H9 (cell line): ENCODE measurements at regions not wholly inside any gene's neighbourhood (a gene's known extent, or its start where the extent isn't known, plus 50 kb on each side); places are given as distances from the start of the nearest gene placed in this dataset.

Experiments used
- DNase-seq: peaks from one replicate; pipeline ENCODE4 v3.0.0-alpha.2; 2017
- H2AFZ ChIP-seq: one replicate; pipeline ENCODE4 v1.6.1; 2013; ENCODE audit warnings: mild to moderate bottlenecking, low read length, control low read depth, moderate library complexity
- H2AK5ac ChIP-seq: 2 replicates; pipeline ENCODE4 v1.6.1; 2013; ENCODE audit warnings: low read length, control low read depth, mixed read lengths; ENCODE audit not compliant: insufficient read length
- H2BK120ac ChIP-seq: one replicate; pipeline ENCODE4 v1.6.1; 2013; ENCODE audit warnings: low read depth, mild to moderate bottlenecking, low read length, control low read depth, inconsistent platforms; ENCODE audit not compliant: poor library complexity, severe bottlenecking
- H2BK12ac ChIP-seq: 2 replicates; pipeline ENCODE4 v1.6.1; 2013; ENCODE audit warnings: low read length, control low read depth, mixed read lengths, low read depth; ENCODE audit not compliant: insufficient read length
- H2BK15ac ChIP-seq: 2 replicates; pipeline ENCODE4 v1.6.1; 2013; ENCODE audit warnings: low read depth, low read length, control low read depth
- H2BK20ac ChIP-seq: one replicate; pipeline ENCODE4 v1.6.1; 2013; ENCODE audit warnings: low read depth, mild to moderate bottlenecking, low read length, control low read depth, inconsistent platforms; ENCODE audit not compliant: poor library complexity, severe bottlenecking
- H2BK5ac ChIP-seq: 2 replicates; pipeline ENCODE4 v1.6.1; 2013; ENCODE audit warnings: low read length, control low read depth, mixed read lengths; ENCODE audit not compliant: insufficient read length
- H3K14ac ChIP-seq: 2 replicates; pipeline ENCODE4 v1.6.1; 2013; ENCODE audit warnings: low read length, control low read depth; ENCODE audit not compliant: insufficient read depth
- H3K18ac ChIP-seq: 2 replicates; pipeline ENCODE4 v1.6.1; 2013; ENCODE audit warnings: low read depth, mild to moderate bottlenecking, mixed read lengths, low read length, control low read depth; ENCODE audit not compliant: insufficient read length
- H3K23ac ChIP-seq: 2 replicates; pipeline ENCODE4 v1.6.1; 2013; ENCODE audit warnings: low read length, control low read depth, mixed read lengths, low read depth; ENCODE audit not compliant: insufficient read length
- H3K23me2 ChIP-seq: 2 replicates; pipeline ENCODE4 v1.6.1; 2013; ENCODE audit warnings: low read depth, mild to moderate bottlenecking, mixed read lengths, low read length, control low read depth; ENCODE audit not compliant: insufficient read length, poor library complexity, severe bottlenecking
- H3K27ac ChIP-seq: 2 replicates; pipeline ENCODE4 v1.5.1; 2013; ENCODE audit warnings: low read length, control low read depth, mixed read lengths, low read depth; ENCODE audit not compliant: insufficient read length
- H3K27me3 ChIP-seq: 2 replicates; pipeline ENCODE4 v1.6.1; 2013; ENCODE audit warnings: low read length, control low read depth, inconsistent platforms; ENCODE audit not compliant: insufficient read depth
- H3K4ac ChIP-seq: 2 replicates; pipeline ENCODE4 v1.6.1; 2013; ENCODE audit warnings: low read depth, mild to moderate bottlenecking, control low read depth, inconsistent platforms, low read length, moderate library complexity
- H3K4me1 ChIP-seq: 2 replicates; pipeline ENCODE4 v1.6.1; 2013; ENCODE audit warnings: low read length, control low read depth, inconsistent platforms; ENCODE audit not compliant: insufficient read depth
- H3K4me2 ChIP-seq: 2 replicates; pipeline ENCODE4 v1.6.1; 2013; ENCODE audit warnings: low read length, control low read depth, mixed read lengths; ENCODE audit not compliant: insufficient read length, insufficient read depth
- H3K56ac ChIP-seq: 2 replicates; pipeline ENCODE4 v1.6.1; 2013; ENCODE audit warnings: low read depth, mild to moderate bottlenecking, mixed read lengths, low read length, control low read depth; ENCODE audit not compliant: insufficient read length
- H3K79me1 ChIP-seq: 2 replicates; pipeline ENCODE4 v1.6.1; 2013; ENCODE audit warnings: low read depth, mild to moderate bottlenecking, moderate library complexity, low read length, control low read depth, inconsistent platforms; ENCODE audit not compliant: insufficient read depth, poor library complexity, severe bottlenecking
- H3K79me2 ChIP-seq: 2 replicates; pipeline ENCODE4 v1.6.1; 2013; ENCODE audit warnings: low read length, control low read depth, inconsistent platforms; ENCODE audit not compliant: insufficient read depth
- H3K9ac ChIP-seq: 2 replicates; pipeline ENCODE4 v1.6.1; 2013; ENCODE audit warnings: low read length, control low read depth, mixed read lengths; ENCODE audit not compliant: insufficient read length; ENCODE audit errors: extremely low read depth
- H3K9me3 ChIP-seq: one replicate; pipeline ENCODE4 v1.6.1; 2013; ENCODE audit warnings: low read depth, low read length, inconsistent platforms; ENCODE audit not compliant: control insufficient read depth
- H3T11ph ChIP-seq: one replicate; pipeline ENCODE4 v1.6.1; 2013; ENCODE audit warnings: mild to moderate bottlenecking, low read length, control low read depth, inconsistent platforms
- H4K20me1 ChIP-seq: one replicate; pipeline ENCODE4 v1.6.1; 2013; ENCODE audit not compliant: control insufficient read depth, insufficient read length, insufficient read depth
- H4K5ac ChIP-seq: 2 replicates; pipeline ENCODE4 v1.6.1; 2013; ENCODE audit warnings: low read depth, mild to moderate bottlenecking, mixed read lengths, low read length, control low read depth; ENCODE audit not compliant: insufficient read length
- H4K8ac ChIP-seq: replicated peaks from 2 replicates; pipeline ENCODE4 v1.6.1; 2013; ENCODE audit warnings: low read length, control low read depth, mixed read lengths, low read depth; ENCODE audit not compliant: insufficient read length
- H4K91ac ChIP-seq: 2 replicates; pipeline ENCODE4 v1.6.1; 2013; ENCODE audit warnings: low read depth, mild to moderate bottlenecking, moderate library complexity, mixed read lengths, low read length, control low read depth; ENCODE audit not compliant: insufficient read length
- H3K27ac Mint-ChIP-seq, 3 experiments: 2 replicates in 2 of 3; 3 replicates in 1 of 3; pipeline ENCODE4 v1.8.0; 2020 to 2021; ENCODE audit warnings: mixed read lengths in 3 of 3, mild to moderate bottlenecking in 1 of 3, moderate library complexity in 1 of 3
- H3K27me3 Mint-ChIP-seq: 2 replicates; pipeline ENCODE4 v1.8.0; 2021; ENCODE audit warnings: low read depth, mild to moderate bottlenecking, moderate library complexity, mixed read lengths
- H3K36me3 Mint-ChIP-seq, 3 experiments: 2 replicates in 2 of 3; 3 replicates in 1 of 3; pipeline ENCODE4 v1.8.0; 2020 to 2021; ENCODE audit warnings: low read depth in 3 of 3, mixed read lengths in 3 of 3; ENCODE audit not compliant: insufficient read depth in 1 of 3
- H3K4me1 Mint-ChIP-seq, 2 experiments: 2 replicates each; pipeline ENCODE4 v1.8.0; 2020; ENCODE audit warnings: mixed read lengths in 2 of 2
- H3K4me3 Mint-ChIP-seq, 2 experiments: 2 replicates in 1 of 2; 3 replicates in 1 of 2; pipeline ENCODE4 v1.8.0; 2020 to 2021; ENCODE audit warnings: mild to moderate bottlenecking in 2 of 2, mixed read lengths in 2 of 2, moderate library complexity in 1 of 2
- H3K9me3 Mint-ChIP-seq, 2 experiments: 2 replicates in 1 of 2; 3 replicates in 1 of 2; pipeline ENCODE4 v1.8.0; 2020; ENCODE audit warnings: mild to moderate bottlenecking in 2 of 2, mixed read lengths in 2 of 2, moderate library complexity in 1 of 2
- WGBS: extraction: QIAGEN DNeasy Blood & Tissue Kit; methylation state at CpG from one replicate; pipeline ENCODE4 v1.1.7; 2013; ENCODE audit warnings: missing lambda C conversion rate, low lambda C conversion rate, mixed read lengths; ENCODE audit not compliant: insufficient read length; ENCODE audit errors: extremely low coverage; 5-methylcytosine and 5-hydroxymethylcytosine counted together
- TF ChIP-seq, protein P1 (sequence below): fragments of 200-600 bp; sonication (generic); conservative IDR thresholded peaks from 3 replicates; pipeline ENCODE4 v1.8.0; 2021; ENCODE audit warnings: antibody characterized with exemption, mild to moderate bottlenecking

DNA sequence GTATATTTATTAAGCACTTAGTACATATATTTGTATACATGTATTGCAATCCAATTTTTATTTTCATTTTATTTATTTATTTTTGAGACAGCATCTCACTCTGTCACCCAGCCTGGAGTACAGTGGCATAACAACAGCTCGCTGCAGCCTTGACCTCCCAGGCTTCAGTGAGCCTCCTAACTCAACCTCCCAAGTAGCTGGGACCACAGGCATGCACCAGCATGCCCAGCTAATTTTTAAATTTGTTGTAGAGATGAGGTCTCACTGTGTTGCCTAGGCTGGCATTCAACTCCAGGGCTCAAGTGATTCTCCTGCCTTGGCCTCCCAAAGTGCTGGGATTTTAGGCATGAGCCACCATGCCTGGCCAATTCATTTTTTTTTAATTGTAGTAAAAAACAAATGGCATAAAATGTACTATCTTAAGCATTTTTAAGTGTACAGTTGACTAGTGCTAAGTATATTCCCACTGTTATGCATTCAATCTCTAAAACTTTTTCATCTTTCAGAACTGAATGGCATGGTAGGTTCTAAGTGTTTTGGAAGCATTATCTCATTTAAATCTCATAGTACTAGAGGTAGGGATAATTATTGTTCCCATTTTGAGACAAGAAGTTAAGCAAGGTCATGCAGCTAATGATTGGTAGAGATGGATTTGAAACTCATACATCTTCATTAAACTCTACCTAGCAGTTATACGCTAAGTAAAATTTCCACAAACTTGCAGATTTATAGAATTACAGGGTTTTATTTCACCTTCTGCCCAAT lies 264.0 kb upstream of the NFE2L3 start:
- Histone ChIP-seq H3K27ac (no peak overlapping the region), H3K4ac (no peak overlapping the region), H4K20me1 (no peaks in the 10 kb centered on the region), H2BK15ac (no peak overlapping the region), H2BK20ac (no peak overlapping the region), H4K8ac (no peak overlapping the region), H3K4me1 (no peaks in the 10 kb centered on the region; the same call in 1 of the 2 replicates), H3K23ac (no peak overlapping the region), H3K79me2 (no peaks in the 10 kb centered on the region), H3K18ac (no peak overlapping the region), H2BK12ac (no peak overlapping the region), H3K9ac (no peak overlapping the region), H3K79me1 (no peaks in the 10 kb centered on the region), H2AFZ (no peak overlapping the region), H3K27me3 (no peaks in the 10 kb centered on the region), H2BK5ac (no peak overlapping the region), H3K4me2 (no peak overlapping the region), H4K91ac (no peak overlapping the region), H3K56ac (no peak overlapping the region), H4K5ac (no peak overlapping the region), H3K14ac (no peak overlapping the region), H2AK5ac (no peak overlapping the region), H2BK120ac (no peak overlapping the region), H3K23me2 (no peaks in the 10 kb centered on the region), H3T11ph (no peak overlapping the region), H3K9me3 (no peaks in the 10 kb centered on the region)
- no peaks in the 10 kb centered on the region for H3K9me3 Mint-ChIP-seq
- no peak overlapping the region for H3K4me3 Mint-ChIP-seq
- H3K27me3 Mint-ChIP-seq = peaks cover 5% of the 10 kb centered on the region
- DNase-seq = no peak
- H3K27ac Mint-ChIP-seq = no peak overlapping the region
- TF ChIP-seq, protein P1, sequence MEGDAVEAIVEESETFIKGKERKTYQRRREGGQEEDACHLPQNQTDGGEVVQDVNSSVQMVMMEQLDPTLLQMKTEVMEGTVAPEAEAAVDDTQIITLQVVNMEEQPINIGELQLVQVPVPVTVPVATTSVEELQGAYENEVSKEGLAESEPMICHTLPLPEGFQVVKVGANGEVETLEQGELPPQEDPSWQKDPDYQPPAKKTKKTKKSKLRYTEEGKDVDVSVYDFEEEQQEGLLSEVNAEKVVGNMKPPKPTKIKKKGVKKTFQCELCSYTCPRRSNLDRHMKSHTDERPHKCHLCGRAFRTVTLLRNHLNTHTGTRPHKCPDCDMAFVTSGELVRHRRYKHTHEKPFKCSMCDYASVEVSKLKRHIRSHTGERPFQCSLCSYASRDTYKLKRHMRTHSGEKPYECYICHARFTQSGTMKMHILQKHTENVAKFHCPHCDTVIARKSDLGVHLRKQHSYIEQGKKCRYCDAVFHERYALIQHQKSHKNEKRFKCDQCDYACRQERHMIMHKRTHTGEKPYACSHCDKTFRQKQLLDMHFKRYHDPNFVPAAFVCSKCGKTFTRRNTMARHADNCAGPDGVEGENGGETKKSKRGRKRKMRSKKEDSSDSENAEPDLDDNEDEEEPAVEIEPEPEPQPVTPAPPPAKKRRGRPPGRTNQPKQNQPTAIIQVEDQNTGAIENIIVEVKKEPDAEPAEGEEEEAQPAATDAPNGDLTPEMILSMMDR = no peak
- no peaks in the 10 kb centered on the region; a peak in 1 of 7 replicates for H3K36me3 Mint-ChIP-seq
- WGBS = no CpG with 5 or more reads among the region's 2 CpGs
- peaks cover 8 to 9% of the 10 kb centered on the region in 2 experiments for H3K4me1 Mint-ChIP-seq
